ENCODE measurements at regions not wholly inside any gene's neighbourhood (a gene's known extent, or its start where the extent isn't known, plus 50 kb on each side); places are given as distances from the start of the nearest gene placed in this dataset.

- no peak for TF ChIP-seq CTCF (IDR thresholded peaks at IDR 0.05)
- no peak for TF ChIP-seq POLR2A (IDR thresholded peaks at IDR 0.05)
These were observed 450.8 kb upstream of the WWC1 start for GRCh38 chr5:167840527-167841130.

All from thyroid gland (tissue), 4 donors.